ENCODE measurements at regions not wholly inside any gene's neighbourhood (a gene's known extent, or its start where the extent isn't known, plus 50 kb on each side); places are given as distances from the start of the nearest gene placed in this dataset.

DNA sequence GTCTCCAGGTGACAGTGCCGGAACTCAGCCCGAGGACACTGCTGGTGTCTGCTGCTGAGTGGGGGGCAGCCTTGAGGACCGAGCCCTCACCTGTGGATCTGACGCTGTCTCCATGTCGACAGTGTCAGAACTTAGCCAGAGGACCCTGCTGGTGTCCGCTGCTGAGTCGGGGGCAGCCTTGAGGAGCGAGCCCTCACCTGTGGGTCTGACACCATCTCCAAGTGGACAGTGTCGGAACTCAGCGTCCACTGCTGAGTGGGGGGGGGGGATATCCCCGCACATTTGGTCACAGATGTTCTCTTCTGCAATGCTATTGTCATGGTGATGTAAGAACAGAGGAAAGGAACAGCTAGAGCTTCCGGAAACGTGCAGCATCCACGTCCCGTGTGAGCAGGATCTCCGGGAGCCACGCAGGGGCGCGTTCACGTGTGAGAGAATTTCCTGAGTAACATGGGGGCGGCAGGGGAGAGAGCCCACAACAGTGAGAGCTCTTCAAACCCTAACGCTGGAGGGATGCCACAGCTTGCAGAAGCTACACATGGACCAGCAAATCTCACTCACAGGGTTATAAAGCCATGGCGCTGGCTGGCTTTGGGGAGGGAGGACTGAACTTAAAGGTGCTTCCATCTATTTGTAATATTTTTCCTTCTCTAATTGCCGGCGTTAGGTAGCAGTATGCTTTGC is 250.7 kb upstream of the SALL3 start:
- 78 to 88% (median 85%) methylated on average over 18 to 25 of the region's 25 CpGs for WGBS, 5 donors
- H3K27me3 ChIP-seq (replicated peaks in 1 of 7) = peaks cover 0 to 35% (median 0%) of the 10 kb centered on the region in 7 donors
- no peak overlapping the region for H3K4me3 ChIP-seq
- no peaks in the 10 kb centered on the region for H3K36me3 ChIP-seq
- intact Hi-C loops (cut with DNase I; ENCODE audit: low total_unique reads) = no loop called here
- no peaks in the 10 kb centered on the region for H3K4me1 ChIP-seq
- no peaks in the 10 kb centered on the region for H3K9me3 ChIP-seq
- no peak overlapping the region for H3K27ac ChIP-seq
- TF ChIP-seq POLR2AphosphoS5 (IDR thresholded peaks at IDR 0.05) (no peak), POLR2A (IDR thresholded peaks at IDR 0.05) (no peak), CTCF (IDR thresholded peaks at IDR 0.05 in 8 of 11, conservative IDR thresholded peaks at IDR 0.05 in 3 of 11) (no peak)
- peak; percentile 61 for DNase-seq

GRCh38 chr18:78730546-78730945 is 249.1 kb upstream of the SALL3 start:
- peaks cover 0 to 30% (median 0%) of the 10 kb centered on the region in 7 donors for H3K27me3 ChIP-seq (replicated peaks in 1 of 7)
- H3K9me3 ChIP-seq = no peaks in the 10 kb centered on the region
- H3K36me3 ChIP-seq = no peaks in the 10 kb centered on the region
- DNase-seq = peak; percentile 35
- intact Hi-C loops (cut with DNase I; ENCODE audit: low total_unique reads) = no loop called here
- WGBS, 5 donors = 32 to 40% (median 38%) methylated on average over 10 of the region's 10 CpGs
- TF ChIP-seq POLR2AphosphoS5 (IDR thresholded peaks at IDR 0.05) = no peak
- TF ChIP-seq POLR2A (IDR thresholded peaks at IDR 0.05) = no peak
- no peak for TF ChIP-seq CTCF (IDR thresholded peaks at IDR 0.05 in 8 of 11, conservative IDR thresholded peaks at IDR 0.05 in 3 of 11)
- no peaks in the 10 kb centered on the region for H3K4me1 ChIP-seq
- no peak overlapping the region for H3K27ac ChIP-seq
- no peak overlapping the region for H3K4me3 ChIP-seq

DNA sequence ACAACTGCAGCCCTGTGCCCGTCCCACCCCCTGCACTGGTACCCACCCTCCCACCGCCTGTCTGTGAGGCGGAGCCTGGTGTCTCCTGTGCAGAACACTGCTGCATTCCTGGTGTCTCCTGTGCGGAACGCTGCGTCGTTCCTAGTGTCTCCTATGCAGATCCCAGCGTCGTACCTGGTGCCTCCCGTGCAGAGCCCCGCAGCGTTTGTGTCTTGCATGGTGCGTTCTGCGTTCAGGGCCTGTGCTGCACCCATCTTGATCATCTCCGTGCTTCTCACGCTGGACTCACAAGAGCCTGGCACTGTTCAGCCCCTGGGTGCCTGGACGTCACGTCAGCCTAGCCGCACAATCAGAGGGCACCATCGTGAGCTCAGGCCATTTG is 248.6 kb upstream of the SALL3 start:
- H3K36me3 ChIP-seq = no peaks in the 10 kb centered on the region
- TF ChIP-seq CTCF (IDR thresholded peaks at IDR 0.05 in 8 of 11, conservative IDR thresholded peaks at IDR 0.05 in 3 of 11) (no peak), POLR2AphosphoS5 (IDR thresholded peaks at IDR 0.05) (no peak)
- H3K27me3 ChIP-seq (replicated peaks in 1 of 7) = peaks cover 0 to 30% (median 0%) of the 10 kb centered on the region in 7 donors
- intact Hi-C loops (cut with DNase I; ENCODE audit: low total_unique reads) = no loop called here
- H3K4me1 ChIP-seq = no peaks in the 10 kb centered on the region
- H3K9me3 ChIP-seq = no peaks in the 10 kb centered on the region
- no peak overlapping the region for H3K4me3 ChIP-seq
- no peak for DNase-seq
- no peak overlapping the region for H3K27ac ChIP-seq
- WGBS, 5 donors = 79 to 84% (median 83%) methylated on average over 20 of the region's 20 CpGs

DNA sequence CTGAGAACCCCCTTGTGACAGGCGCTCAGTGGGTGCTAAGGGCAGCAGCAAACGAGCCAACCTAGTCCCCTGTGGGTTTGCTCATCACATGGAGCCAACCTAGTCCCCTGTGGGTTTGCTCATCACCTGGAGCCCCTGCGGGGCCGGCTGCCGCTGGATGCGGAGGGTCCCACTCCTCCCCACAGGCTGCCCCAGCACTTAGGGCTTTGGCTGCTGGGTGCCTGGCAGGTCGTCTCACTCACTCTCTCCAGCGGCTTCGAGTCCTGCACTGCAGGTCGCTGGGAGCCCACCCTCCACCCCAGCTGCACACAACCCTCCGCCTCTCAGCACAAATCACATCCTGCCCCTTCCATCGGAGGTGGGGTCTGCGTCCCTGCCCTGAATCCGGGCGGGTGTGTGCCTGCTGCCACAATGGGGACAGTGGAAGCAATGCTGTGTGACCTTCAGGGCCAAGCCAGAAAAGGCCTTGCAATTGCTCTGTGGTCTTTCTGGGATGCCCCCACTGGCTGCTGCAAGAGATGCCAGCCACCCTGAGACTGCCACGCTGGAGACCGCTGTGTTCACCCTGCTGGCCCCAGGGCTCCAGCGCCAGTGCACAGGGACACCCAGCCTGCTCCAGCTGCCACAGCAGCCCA is 248.1 kb upstream of the SALL3 start:
- intact Hi-C loops (cut with DNase I; ENCODE audit: low total_unique reads) = no loop called here
- no peak for TF ChIP-seq POLR2A (IDR thresholded peaks at IDR 0.05)
- TF ChIP-seq POLR2AphosphoS5 (IDR thresholded peaks at IDR 0.05) = no peak

More for the DNA sequence above, 248.1 kb upstream of the SALL3 start:
- Histone ChIP-seq H3K4me3 (no peak overlapping the region), H3K36me3 (no peaks in the 10 kb centered on the region), H3K4me1 (no peaks in the 10 kb centered on the region), H3K9me3 (no peaks in the 10 kb centered on the region), H3K27me3 (replicated peaks in 1 of 7) (peaks cover 0 to 30% (median 0%) of the 10 kb centered on the region in 7 donors), H3K27ac (no peak overlapping the region)
- peak; percentile 71 for DNase-seq
- 75 to 83% (median 82%) methylated on average over 13 to 18 of the region's 18 CpGs for WGBS, 5 donors

Measured in spleen (tissue), 11 donors.